GM12875 (cell line): ENCODE measurements at regions not wholly inside any gene's neighbourhood (a gene's known extent, or its start where the extent isn't known, plus 50 kb on each side); places are given as distances from the start of the nearest gene placed in this dataset.
"Not testable (repeated sequence)": the region's sequence is repeated elsewhere in the genome, so short reads cannot be mapped to it uniquely, and the experiment has no call there.

Experiments
- H3K4me3 ChIP-seq: one replicate; pipeline ENCODE4 v1.5.1; 2011; ENCODE audit warnings: low read depth, low read length, control low read depth
- CTCF ChIP-seq: IDR thresholded peaks from 2 replicates; pipeline ENCODE4 v1.5.1; 2011; ENCODE audit warnings: low read depth, mild to moderate bottlenecking, control low read depth, inconsistent platforms, low read length, moderate library complexity, borderline replicate concordance; ENCODE audit not compliant: insufficient read depth

GRCh38 chr4:123651536-123652180, 255.1 kb downstream of the SPRY1 start:
- H3K4me3 ChIP-seq = no peak overlapping the region
- no peak for TF ChIP-seq CTCF

GRCh38 chr4:123652476-123652875, 255.9 kb downstream of the SPRY1 start:
- TF ChIP-seq CTCF = no peak
- no peak overlapping the region for H3K4me3 ChIP-seq

DNA sequence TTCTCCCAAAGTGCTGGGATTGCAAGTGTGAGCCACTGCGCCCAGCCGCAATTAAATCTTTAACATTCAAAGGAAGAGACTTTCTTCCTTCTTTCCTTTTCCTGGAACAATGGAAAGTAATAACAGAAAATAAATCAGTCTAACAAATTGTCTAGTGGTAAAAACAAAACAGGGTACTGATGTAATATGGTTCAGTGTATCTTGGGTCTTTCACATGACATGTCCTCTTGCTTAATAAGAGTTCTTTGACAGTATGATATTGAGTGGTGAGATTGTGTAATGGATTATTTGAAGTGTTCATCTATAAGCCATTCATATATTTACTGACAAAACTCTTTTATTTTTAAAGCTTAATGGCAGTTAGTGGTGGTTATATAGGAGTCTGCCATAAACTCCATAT, 256.6 kb downstream of the SPRY1 start:
- no peak overlapping the region for H3K4me3 ChIP-seq
- no peak for TF ChIP-seq CTCF

- H3K4me3 ChIP-seq = not testable (repeated sequence)
Measured at GRCh38 chr4:123656746-123657294, 260.2 kb downstream of the SPRY1 start.

DNA sequence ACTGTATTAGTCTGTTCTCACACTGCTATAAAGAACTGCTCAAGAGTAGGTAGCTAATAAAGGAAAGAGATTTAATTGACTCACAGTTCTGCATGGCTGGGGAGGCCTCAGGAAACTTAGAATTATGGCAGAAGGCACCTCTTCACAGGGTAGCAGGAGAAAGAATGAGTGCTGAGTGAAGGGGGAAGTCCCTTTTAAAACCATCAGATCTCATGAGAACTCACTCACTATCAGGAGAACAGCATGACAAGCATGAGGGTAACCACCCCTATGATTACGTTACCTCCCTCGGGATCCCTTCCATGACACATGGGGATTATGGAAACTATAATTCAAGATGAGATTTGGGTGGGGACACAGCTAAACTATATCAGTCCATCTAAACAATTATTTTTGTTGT, 261.0 kb downstream of the SPRY1 start:
- H3K4me3 ChIP-seq = not testable (repeated sequence)

- no peak overlapping the region for H3K4me3 ChIP-seq
- no peak for TF ChIP-seq CTCF
Measured at GRCh38 chr4:123659262-123659661, 262.7 kb downstream of the SPRY1 start.

- TF ChIP-seq CTCF = no peak
- no peak overlapping the region for H3K4me3 ChIP-seq
Measured at GRCh38 chr4:123659730-123660129, 263.1 kb downstream of the SPRY1 start.

DNA sequence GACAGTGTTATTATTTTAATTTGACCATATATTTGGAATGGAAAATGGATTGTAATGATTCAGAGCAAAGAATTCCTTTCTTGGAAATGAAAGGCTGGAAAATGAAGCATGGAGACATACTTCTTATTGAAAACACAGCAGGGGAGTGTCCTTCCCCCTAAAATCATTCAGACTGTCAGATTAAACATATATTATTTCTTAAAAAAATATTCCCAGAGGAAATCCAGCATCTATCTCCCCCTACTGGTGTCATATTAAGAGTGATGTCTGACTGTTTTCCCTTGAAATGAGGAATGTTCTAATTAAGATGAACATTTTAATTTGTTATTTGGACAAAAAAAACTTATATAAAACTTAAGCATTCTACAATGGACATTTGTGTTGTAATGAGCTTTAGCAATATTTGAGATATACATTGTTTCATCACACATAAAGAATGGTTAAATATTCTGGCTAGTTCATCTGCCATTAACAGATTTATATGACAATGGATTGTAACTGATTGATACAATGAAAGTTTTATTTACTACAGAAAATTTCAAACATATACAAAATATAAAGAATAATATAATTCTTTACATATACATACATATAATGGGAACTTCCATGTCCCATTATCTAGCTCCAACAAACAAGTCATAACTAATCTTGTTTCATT, 264.6 kb downstream of the SPRY1 start:
- H3K4me3 ChIP-seq = no peak overlapping the region
- no peak for TF ChIP-seq CTCF
